GM18519 (cell line): ENCODE measurements at regions not wholly inside any gene's neighbourhood (a gene's known extent, or its start where the extent isn't known, plus 50 kb on each side); places are given as distances from the start of the nearest gene placed in this dataset.

Source experiments
- ATAC-seq: cut with Tn5 transposase; IDR thresholded peaks from one replicate; pipeline ENCODE4 v1.9.1; 2021; ENCODE audit warnings: mild to moderate bottlenecking, moderate library complexity; ENCODE audit not compliant: unreplicated experiment, low FRiP score

- no peak for ATAC-seq
Observed at GRCh38 chr17:73969956-73970355, 233.5 kb upstream of the RPL38 start.

GRCh38 chr17:73971127-73971526 lies 232.4 kb upstream of the RPL38 start:
- no peak for ATAC-seq

- ATAC-seq, result no peak
Observed at GRCh38 chr17:73972056-73972455, 231.4 kb upstream of the RPL38 start.

- no peak for ATAC-seq
Observed at GRCh38 chr17:73972901-73973300, 230.6 kb upstream of the RPL38 start.

GRCh38 chr17:73973586-73974409 lies 229.7 kb upstream of the RPL38 start:
- ATAC-seq, result no peak

GRCh38 chr17:73974536-73974935 lies 228.9 kb upstream of the RPL38 start:
- no peak for ATAC-seq

GRCh38 chr17:73976147-73976546 lies 227.3 kb upstream of the RPL38 start:
- no peak for ATAC-seq

- no peak for ATAC-seq
Observed at GRCh38 chr17:73976676-73977521, 226.6 kb upstream of the RPL38 start.

GRCh38 chr17:73980517-73980916 lies 223.0 kb upstream of the RPL38 start:
- no peak for ATAC-seq

GRCh38 chr17:73982871-73983270 lies 220.6 kb upstream of the RPL38 start:
- no peak for ATAC-seq

- ATAC-seq, result no peak
Observed at GRCh38 chr17:73983621-73984400, 219.7 kb upstream of the RPL38 start.

GRCh38 chr17:73984941-73985340 lies 218.5 kb upstream of the RPL38 start:
- no peak for ATAC-seq

- ATAC-seq, result no peak
Observed at GRCh38 chr17:73985466-73986015, 217.9 kb upstream of the RPL38 start.

GRCh38 chr17:73986641-73987177 lies 216.8 kb upstream of the RPL38 start:
- ATAC-seq, result no peak

GRCh38 chr17:73987395-73987794 lies 216.1 kb upstream of the RPL38 start:
- ATAC-seq, result no peak

- no peak for ATAC-seq
Observed at GRCh38 chr17:73987845-73988509, 215.5 kb upstream of the RPL38 start.

- no peak for ATAC-seq
Observed at GRCh38 chr17:73989671-73990070, 213.8 kb upstream of the RPL38 start.

- no peak for ATAC-seq
Observed at GRCh38 chr17:73990290-73990689, 213.2 kb upstream of the RPL38 start.

- no peak for ATAC-seq
Observed at GRCh38 chr17:73991260-73991659, 212.2 kb upstream of the RPL38 start.

- no peak for ATAC-seq
Observed at GRCh38 chr17:73994946-73995345, 208.5 kb upstream of the RPL38 start.
